ENCODE measurements at regions not wholly inside any gene's neighbourhood (a gene's known extent, or its start where the extent isn't known, plus 50 kb on each side); places are given as distances from the start of the nearest gene placed in this dataset.

DNA sequence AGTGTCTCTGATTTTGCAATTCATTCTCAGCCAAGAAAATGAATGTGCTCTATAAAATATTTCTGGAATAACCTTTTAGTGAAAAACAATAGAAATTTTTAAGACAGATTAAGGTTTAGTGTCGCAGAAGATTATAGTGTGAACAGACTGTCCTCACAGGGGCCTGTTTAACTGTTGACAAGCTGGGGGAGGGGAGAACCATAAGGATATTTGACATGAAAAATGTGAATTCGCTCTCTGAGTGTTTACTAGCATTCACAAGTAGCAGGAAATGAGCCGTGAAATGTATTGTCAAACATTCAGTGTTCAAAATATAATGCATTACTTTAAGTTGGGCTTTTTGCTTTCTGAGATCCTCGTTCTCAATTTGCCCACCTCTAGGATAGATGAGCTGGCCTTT is 134.8 kb upstream of the TSHZ2 start:
- Histone ChIP-seq H3K27me3 (ENCODE audit: control insufficient read depth, insufficient read depth, low read length) (no peaks in the 10 kb centered on the region), H4K91ac (ENCODE audit: insufficient read depth, low read depth, low read length) (no peak overlapping the region), H4K8ac (ENCODE audit: low read depth in 2 of 2, low read length in 2 of 2) (no peak overlapping the region), H3K9ac (ENCODE audit: low read depth, low read length) (no peak overlapping the region), H2AFZ (replicated peaks; ENCODE audit: low read length, poor library complexity) (no peak overlapping the region), H3K79me1 (ENCODE audit: low read depth in 1 of 2, low read length in 2 of 2) (no peaks in the 10 kb centered on the region), H3K4ac (ENCODE audit: low read depth, low read length) (no peak overlapping the region), H2AK9ac (replicated peaks; ENCODE audit: low read depth, low read length, poor library complexity) (no peak overlapping the region), H3K4me2 (ENCODE audit: low read depth, low read length) (no peak overlapping the region), H3K23ac (ENCODE audit: low read depth, low read length) (no peak overlapping the region), H3K14ac (replicated peaks; ENCODE audit: low read depth, low read length) (no peak overlapping the region), H2BK15ac (ENCODE audit: low read depth, low read length) (no peak overlapping the region), H2BK120ac (ENCODE audit: low read depth, low read length) (no peak overlapping the region), H3K4me1 (ENCODE audit: control insufficient read depth, insufficient read depth, low read length) (no peaks in the 10 kb centered on the region), H4K5ac (ENCODE audit: low read depth, low read length) (no peak overlapping the region), H3K18ac (ENCODE audit: low read depth, low read length) (no peak overlapping the region), H3K56ac (ENCODE audit: extremely low read depth, insufficient read depth, low read length) (no peak overlapping the region), H3K9me3 (ENCODE audit: control insufficient read depth, insufficient read depth, low read length) (0 out of 2 replicates have a peak, but pooled peaks cover 2% of the 10 kb centered on the region), H3K36me3 (ENCODE audit: control insufficient read depth, insufficient read depth, low read length) (no peaks in the 10 kb centered on the region), H2AK5ac (ENCODE audit: low read depth, low read length) (no peak overlapping the region), H3K27ac (ENCODE audit: insufficient read depth, low read length) (no peak overlapping the region), H2BK20ac (ENCODE audit: low read depth, low read length) (no peak overlapping the region), H3K9me1 (ENCODE audit: insufficient read depth, low read length) (no peaks in the 10 kb centered on the region), H3K4me3 (ENCODE audit: insufficient read depth, low read depth, low read length) (no peak overlapping the region), H2BK5ac (ENCODE audit: low read depth, low read length, poor library complexity, severe bottlenecking) (no peak overlapping the region), H4K20me1 (ENCODE audit: insufficient read depth, low read length) (no peaks in the 10 kb centered on the region)
- in situ Hi-C loops (cut with MboI; ENCODE audit: low sequenced_read_pairs): no loop called here
- dilution Hi-C loops (cut with HindIII; ENCODE audit: low sequenced_read_pairs, unreplicated experiment): no loop called here
- intact Hi-C loops (cut with micrococcal nuclease): no loop called here
- ChIA-PET POLR2A (ENCODE audit: unreplicated experiment) (no interaction called here), CTCF (no interaction called here)
- TF ChIP-seq MAFK (IDR thresholded peaks at IDR 0.05; ENCODE audit: low read depth, low read length) (no peak), CHD1 (IDR thresholded peaks at IDR 0.05; ENCODE audit: low read depth, low read length) (no peak), BHLHE40 (IDR thresholded peaks at IDR 0.05; ENCODE audit: low read depth, low read length) (no peak)
- TF ChIP-seq, protein P1, sequence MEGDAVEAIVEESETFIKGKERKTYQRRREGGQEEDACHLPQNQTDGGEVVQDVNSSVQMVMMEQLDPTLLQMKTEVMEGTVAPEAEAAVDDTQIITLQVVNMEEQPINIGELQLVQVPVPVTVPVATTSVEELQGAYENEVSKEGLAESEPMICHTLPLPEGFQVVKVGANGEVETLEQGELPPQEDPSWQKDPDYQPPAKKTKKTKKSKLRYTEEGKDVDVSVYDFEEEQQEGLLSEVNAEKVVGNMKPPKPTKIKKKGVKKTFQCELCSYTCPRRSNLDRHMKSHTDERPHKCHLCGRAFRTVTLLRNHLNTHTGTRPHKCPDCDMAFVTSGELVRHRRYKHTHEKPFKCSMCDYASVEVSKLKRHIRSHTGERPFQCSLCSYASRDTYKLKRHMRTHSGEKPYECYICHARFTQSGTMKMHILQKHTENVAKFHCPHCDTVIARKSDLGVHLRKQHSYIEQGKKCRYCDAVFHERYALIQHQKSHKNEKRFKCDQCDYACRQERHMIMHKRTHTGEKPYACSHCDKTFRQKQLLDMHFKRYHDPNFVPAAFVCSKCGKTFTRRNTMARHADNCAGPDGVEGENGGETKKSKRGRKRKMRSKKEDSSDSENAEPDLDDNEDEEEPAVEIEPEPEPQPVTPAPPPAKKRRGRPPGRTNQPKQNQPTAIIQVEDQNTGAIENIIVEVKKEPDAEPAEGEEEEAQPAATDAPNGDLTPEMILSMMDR (conservative IDR thresholded peaks at IDR 0.05; ENCODE audit: low read depth, low read length): no peak
- TF ChIP-seq, protein P2, sequence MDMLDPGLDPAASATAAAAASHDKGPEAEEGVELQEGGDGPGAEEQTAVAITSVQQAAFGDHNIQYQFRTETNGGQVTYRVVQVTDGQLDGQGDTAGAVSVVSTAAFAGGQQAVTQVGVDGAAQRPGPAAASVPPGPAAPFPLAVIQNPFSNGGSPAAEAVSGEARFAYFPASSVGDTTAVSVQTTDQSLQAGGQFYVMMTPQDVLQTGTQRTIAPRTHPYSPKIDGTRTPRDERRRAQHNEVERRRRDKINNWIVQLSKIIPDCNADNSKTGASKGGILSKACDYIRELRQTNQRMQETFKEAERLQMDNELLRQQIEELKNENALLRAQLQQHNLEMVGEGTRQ (IDR thresholded peaks at IDR 0.05; ENCODE audit: low read depth, low read length): no peak
- DNase-seq (no peak), ATAC-seq (ENCODE audit: low read depth) (no peak)
- WGBS, 2 experiments (ENCODE audit: extremely low coverage in 2 of 2, insufficient read length in 1 of 2): no CpG with 5 or more reads among the region's 4 CpGs
- BruUV-seq (replicated peaks): no TSS peak

Data from IMR-90 (cell line).